HG02852 (cell line): ENCODE measurements at regions not wholly inside any gene's neighbourhood (a gene's known extent, or its start where the extent isn't known, plus 50 kb on each side); places are given as distances from the start of the nearest gene placed in this dataset.

Experiments used
- ATAC-seq: cut with Tn5 transposase; IDR thresholded peaks from one replicate; pipeline ENCODE4 v1.9.1; 2021; ENCODE audit warnings: mild to moderate bottlenecking, moderate library complexity; ENCODE audit not compliant: unreplicated experiment

GRCh38 chr5:160905285-160905684 is 53.3 kb upstream of the ATP10B start:
- ATAC-seq: no peak

GRCh38 chr5:160904591-160904990 is 52.6 kb upstream of the ATP10B start:
- ATAC-seq: no peak

DNA sequence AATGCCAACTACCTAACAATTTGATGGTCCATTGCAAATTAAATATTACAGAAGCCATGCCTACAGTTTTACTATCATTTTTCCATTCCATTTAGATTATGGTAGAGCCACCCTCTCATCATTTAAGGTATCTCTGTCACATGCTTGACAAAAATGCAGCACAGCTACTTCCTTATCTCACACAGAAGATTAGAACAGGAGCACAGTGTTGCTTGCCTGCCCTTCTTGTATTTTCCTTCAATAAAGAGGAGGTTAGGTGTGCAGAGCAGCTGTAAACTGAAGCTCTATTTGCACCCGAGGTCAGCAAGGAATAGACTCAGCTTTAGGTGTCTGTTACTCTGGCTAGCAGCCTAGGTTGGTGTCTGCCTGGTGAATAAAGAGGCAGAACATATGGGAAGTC is 51.5 kb upstream of the ATP10B start:
- no peak for ATAC-seq

DNA sequence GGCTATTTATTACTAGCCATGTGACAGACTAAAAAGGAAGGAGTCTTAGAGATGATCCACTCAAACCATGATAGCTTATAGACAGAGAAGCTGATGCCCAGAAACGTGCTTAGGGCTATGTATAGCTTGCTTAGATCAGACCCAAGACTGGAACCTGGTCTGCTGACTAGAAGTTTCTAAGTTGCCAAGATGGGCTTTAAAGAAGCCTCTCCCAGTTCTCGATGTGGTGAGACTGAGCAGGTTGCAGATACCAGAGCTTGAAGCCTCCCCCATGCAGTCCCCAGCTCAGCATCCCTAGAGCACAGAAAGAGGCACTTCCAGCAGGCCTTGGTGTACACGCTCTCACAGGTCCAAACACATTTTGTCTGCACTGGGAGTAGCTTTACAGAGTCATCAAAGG is 51.1 kb upstream of the ATP10B start:
- ATAC-seq: no peak
